Kidney epithelial cell (primary cell): ENCODE measurements at regions not wholly inside any gene's neighbourhood (a gene's known extent, or its start where the extent isn't known, plus 50 kb on each side); places are given as distances from the start of the nearest gene placed in this dataset.

ENCODE experiments used
- DNase-seq: peaks from one replicate; pipeline ENCODE4 v3.0.0-alpha.2; 2010; ENCODE audit warnings: low read depth
- H3K27me3 ChIP-seq: 2 replicates; pipeline ENCODE4 v1.6.0; 2011; ENCODE audit warnings: low read length; ENCODE audit not compliant: control insufficient read depth, insufficient read depth
- H3K36me3 ChIP-seq: 2 replicates; pipeline ENCODE4 v1.5.1; 2011; ENCODE audit warnings: low read length; ENCODE audit not compliant: control insufficient read depth, insufficient read depth
- H3K4me3 ChIP-seq: 2 replicates; pipeline ENCODE4 v1.5.1; 2011; ENCODE audit warnings: low read depth, mild to moderate bottlenecking, control low read depth, low read length
- CTCF ChIP-seq: IDR thresholded peaks from 2 replicates; pipeline ENCODE4 v1.5.1; 2011; ENCODE audit warnings: mild to moderate bottlenecking, moderate library complexity, low read length, control low read depth, inconsistent platforms; ENCODE audit not compliant: insufficient read depth, poor library complexity, severe bottlenecking

- H3K4me3 ChIP-seq, result no peak overlapping the region
- DNase-seq, result no peak
- no peaks in the 10 kb centered on the region for H3K27me3 ChIP-seq
- no peak for TF ChIP-seq CTCF
- H3K36me3 ChIP-seq, result no peaks in the 10 kb centered on the region
These were observed 502.6 kb downstream of the ADRA2A start for GRCh38 chr10:111579473-111579872.

- H3K27me3 ChIP-seq, result no peaks in the 10 kb centered on the region
- no peak for TF ChIP-seq CTCF
- no peak for DNase-seq
- H3K36me3 ChIP-seq, result no peaks in the 10 kb centered on the region
- H3K4me3 ChIP-seq, result no peak overlapping the region
These were observed 513.9 kb downstream of the ADRA2A start for GRCh38 chr10:111590703-111591102.

- H3K36me3 ChIP-seq, result no peaks in the 10 kb centered on the region
- no peak for TF ChIP-seq CTCF
- H3K27me3 ChIP-seq, result no peaks in the 10 kb centered on the region
- DNase-seq, result no peak
- no peak overlapping the region for H3K4me3 ChIP-seq
These were observed 516.7 kb downstream of the ADRA2A start for GRCh38 chr10:111593578-111593977.

- no peak for DNase-seq
- Histone ChIP-seq H3K4me3 (no peak overlapping the region), H3K36me3 (no peaks in the 10 kb centered on the region), H3K27me3 (no peaks in the 10 kb centered on the region)
- TF ChIP-seq CTCF, result no peak
These were observed 518.3 kb downstream of the ADRA2A start for GRCh38 chr10:111595173-111595572.

GRCh38 chr10:111598433-111599059, 521.7 kb downstream of the ADRA2A start:
- H3K4me3 ChIP-seq, result no peak overlapping the region
- DNase-seq, result no peak
- no peaks in the 10 kb centered on the region for H3K36me3 ChIP-seq
- H3K27me3 ChIP-seq, result no peaks in the 10 kb centered on the region
- peak; percentile 81 for TF ChIP-seq CTCF

- Histone ChIP-seq H3K27me3 (no peaks in the 10 kb centered on the region), H3K36me3 (no peaks in the 10 kb centered on the region), H3K4me3 (no peak overlapping the region)
- no peak for TF ChIP-seq CTCF
- DNase-seq, result no peak
These were observed 523.1 kb downstream of the ADRA2A start for GRCh38 chr10:111599943-111600342.
